GM12878 (cell line): ENCODE measurements at regions not wholly inside any gene's neighbourhood (a gene's known extent, or its start where the extent isn't known, plus 50 kb on each side); places are given as distances from the start of the nearest gene placed in this dataset.

Experiments
- ATAC-seq: fragments of 200-7000 bp; cut with Tn5 transposase; 3 replicates; pipeline ENCODE4 v1.9.1; 2020; ENCODE audit warnings: mild to moderate bottlenecking, moderate library complexity
- BruUV-seq: library from RNA; stranded (reverse); fragments of 400-500 nt; replicated peaks from 2 replicates; lab custom pipeline; 2021; lab: Mats Ljungman, UMichigan
- CTCF ChIA-PET: fragments of 300-600 bp; sonication (Branson Sonifier 250); formaldehyde crosslinking; extraction: SDS; loops from one replicate; lab custom pipeline; 2021; ENCODE audit warnings: inconsistent platforms; lab: Yijun Ruan, JAX
- POLR2A ChIA-PET: fragments of 350-600 bp; formaldehyde crosslinking; extraction: SDS; loops from one replicate; lab custom pipeline; 2021; ENCODE audit warnings: inconsistent platforms; lab: Charles Lee
- RAD21 ChIA-PET: fragments of 300-600 bp; sonication (Branson Sonifier 250); formaldehyde crosslinking; loops from one replicate; lab custom pipeline; 2023; ENCODE audit warnings: antibody characterized with exemption; ENCODE audit not compliant: unreplicated experiment; lab: Charles Lee
- SMC1A ChIA-PET: fragments of 300-600 bp; sonication (Branson Sonifier 250); formaldehyde crosslinking; loops from one replicate; lab custom pipeline; 2023; ENCODE audit not compliant: unreplicated experiment, uncharacterized antibody; lab: Charles Lee
- DNase-seq: peaks from one replicate; pipeline ENCODE4 v3.0.0-alpha.2; 2011; ENCODE audit warnings: low read depth, low spot score
- FAIRE-seq: peaks from 3 replicates; lab custom pipeline; 2011; peaks lifted over from hg19 to GRCh38; lab: Jason Lieb, UNC
- H2AFZ ChIP-seq: 2 replicates; pipeline ENCODE4 v1.6.0; 2011; ENCODE audit warnings: low read depth, low read length, control low read depth; ENCODE audit not compliant: control insufficient read depth
- H3K27ac ChIP-seq: 2 replicates; pipeline ENCODE4 v1.5.1; 2011; ENCODE audit warnings: control low read depth; ENCODE audit not compliant: control insufficient read depth, insufficient read depth
- H3K27me3 ChIP-seq, 2 experiments: replicated peaks in 1 of 2; 2 replicates each; pipeline versions ENCODE4 v1.6.0 to v1.6.1; 2011; ENCODE audit warnings: low read length in 1 of 2; ENCODE audit not compliant: control insufficient read depth in 2 of 2, insufficient read depth in 2 of 2
- H3K36me3 ChIP-seq, 2 experiments: 2 replicates each; pipeline ENCODE4 v1.5.1; 2011; ENCODE audit warnings: low read length in 1 of 2; ENCODE audit not compliant: control insufficient read depth in 2 of 2, insufficient read depth in 2 of 2
- H3K4me1 ChIP-seq: 2 replicates; pipeline ENCODE4 v1.6.1; 2011; ENCODE audit warnings: mild to moderate bottlenecking, low read length, moderate library complexity, mixed read lengths; ENCODE audit not compliant: control insufficient read depth, insufficient read depth
- H3K4me2 ChIP-seq: 2 replicates; pipeline ENCODE4 v1.6.0; 2011; ENCODE audit warnings: control low read depth; ENCODE audit not compliant: control insufficient read depth, insufficient read depth
- H3K4me3 ChIP-seq: fragments of 200-600 bp; sonication (generic); 2 replicates; pipeline ENCODE4 v1.5.1; 2016
- H3K79me2 ChIP-seq: 2 replicates; pipeline ENCODE4 v1.6.0; 2011; ENCODE audit warnings: low read length; ENCODE audit not compliant: control insufficient read depth, insufficient read depth
- H3K9ac ChIP-seq: 2 replicates; pipeline ENCODE4 v1.8.0; 2011; ENCODE audit warnings: low read length, control low read depth, mixed read lengths; ENCODE audit not compliant: control insufficient read depth, insufficient read depth
- H3K9me3 ChIP-seq: replicated peaks from 3 replicates; pipeline ENCODE4 v1.5.1; 2011; ENCODE audit warnings: mild to moderate bottlenecking, low read length; ENCODE audit not compliant: control insufficient read depth, insufficient read depth
- H4K20me1 ChIP-seq: 2 replicates; pipeline ENCODE4 v1.6.0; 2011; ENCODE audit not compliant: control insufficient read depth, insufficient read depth
- CBFB ChIP-seq: IDR thresholded peaks from 2 replicates; pipeline ENCODE4 v1.6.1; 2016; ENCODE audit warnings: antibody characterized with exemption, low read depth
- CTCF ChIP-seq, 3 experiments: IDR thresholded peaks in 2 of 3; conservative IDR thresholded peaks in 1 of 3; 2 replicates each; pipeline ENCODE4 v1.5.1; 2011; ENCODE audit warnings: low read depth in 3 of 3, low read length in 3 of 3, mild to moderate bottlenecking in 3 of 3, control low read depth in 2 of 3, moderate library complexity in 2 of 3, inconsistent platforms in 1 of 3, mixed read lengths in 1 of 3; ENCODE audit not compliant: control insufficient read depth in 2 of 3, insufficient read depth in 1 of 3; ENCODE audit errors: extremely low read depth in 1 of 3
- E2F4 ChIP-seq: IDR thresholded peaks from 2 replicates; pipeline ENCODE4 v1.6.1; 2012; ENCODE audit warnings: low read depth, low read length, improper control_type of control experiment
- E2F8 ChIP-seq: fragments of 450-650 bp; IDR thresholded peaks from 2 replicates; pipeline ENCODE4 v1.6.1; 2018; ENCODE audit warnings: mild to moderate bottlenecking, low read depth, moderate library complexity; ENCODE audit not compliant: partially characterized antibody
- ETV6 ChIP-seq, 2 experiments: fragments of 450-650 bp in 1 of 2; IDR thresholded peaks in 1 of 2; conservative IDR thresholded peaks in 1 of 2; 2 replicates each; pipeline ENCODE4 v1.6.1; 2014; ENCODE audit warnings: antibody characterized with exemption in 1 of 2, borderline replicate concordance in 1 of 2, low read depth in 1 of 2, mild to moderate bottlenecking in 1 of 2, moderate library complexity in 1 of 2
- HCFC1 ChIP-seq: fragments of 150-350 bp; IDR thresholded peaks from 2 replicates; pipeline ENCODE4 v1.6.1; 2014; ENCODE audit warnings: low read length
- KAT2A ChIP-seq: conservative IDR thresholded peaks from 2 replicates; pipeline ENCODE4 v1.6.1; 2011; ENCODE audit warnings: low read depth, low read length; ENCODE audit not compliant: control insufficient read depth
- MYC ChIP-seq: IDR thresholded peaks from 2 replicates; pipeline ENCODE4 v1.6.1; 2011; ENCODE audit warnings: mild to moderate bottlenecking, low read length, moderate library complexity, inconsistent platforms; ENCODE audit not compliant: insufficient read depth, insufficient replicate concordance, insufficient read length, severe bottlenecking
- NKRF ChIP-seq: fragments of 450-650 bp; conservative IDR thresholded peaks from 2 replicates; pipeline ENCODE4 v1.6.1; 2017; ENCODE audit warnings: mild to moderate bottlenecking, moderate library complexity
- PKNOX1 ChIP-seq: fragments of 450-650 bp; IDR thresholded peaks from 2 replicates; pipeline ENCODE4 v1.6.1; 2016; ENCODE audit warnings: mild to moderate bottlenecking
- POLR2A ChIP-seq: IDR thresholded peaks from 2 replicates; pipeline ENCODE4 v1.6.1; 2011; ENCODE audit warnings: low read depth, mild to moderate bottlenecking, low read length
- SMAD1 ChIP-seq: fragments of 450-650 bp; IDR thresholded peaks from 2 replicates; pipeline ENCODE4 v1.6.1; 2018; ENCODE audit warnings: mild to moderate bottlenecking, low read depth; ENCODE audit not compliant: partially characterized antibody
- SMC3 ChIP-seq: IDR thresholded peaks from 2 replicates; pipeline ENCODE4 v1.6.1; 2011; ENCODE audit warnings: low read length, improper control_type of control experiment, borderline replicate concordance
- TBL1XR1 ChIP-seq: IDR thresholded peaks from 2 replicates; pipeline ENCODE4 v1.6.1; 2012; ENCODE audit warnings: low read depth, low read length, improper control_type of control experiment
- WGBS: methylation state at CpG from one replicate; pipeline ENCODE4 v1.1.6; 2016; ENCODE audit warnings: low lambda C conversion rate; ENCODE audit not compliant: insufficient replicate concordance, insufficient coverage; ENCODE audit errors: missing lambda C conversion rate; 5-methylcytosine and 5-hydroxymethylcytosine counted together
- in situ Hi-C: fragments of 300-500 bp; cut with MboI; formaldehyde crosslinking; loops from 9 replicates; pipeline ENCODE4 v1.14.3; 2018; ENCODE audit warnings: mixed read lengths
- intact Hi-C: fragments of 100-400 bp; cut with micrococcal nuclease; formaldehyde crosslinking; loops from one replicate; pipeline ENCODE4 v1.14.2; 2022; ENCODE audit not compliant: unreplicated experiment

- H4K20me1 ChIP-seq = no peaks in the 10 kb centered on the region
- H3K9me3 ChIP-seq = no peaks in the 10 kb centered on the region
- no TSS peak for BruUV-seq
- in situ Hi-C loops = no loop called here
- H3K9ac ChIP-seq = no peak overlapping the region
- H3K27me3 ChIP-seq = no peaks in the 10 kb centered on the region; a peak in 2 of 4 replicates
- ChIA-PET POLR2A (no interaction called here), SMC1A (no interaction called here), RAD21 (no interaction called here), CTCF (no interaction called here)
- no peak overlapping the region for H2AFZ ChIP-seq
- H3K4me3 ChIP-seq = no peak overlapping the region
- H3K36me3 ChIP-seq = no peaks in the 10 kb centered on the region
- WGBS = 6% methylated on average over 1 of the region's 1 CpG
- intact Hi-C loops = no loop called here
- H3K27ac ChIP-seq = no peak overlapping the region
- DNase-seq = no peak
- FAIRE-seq = no peak
- ATAC-seq = no peak
- no peak overlapping the region for H3K4me2 ChIP-seq
- no peaks in the 10 kb centered on the region for H3K79me2 ChIP-seq
- H3K4me1 ChIP-seq = no peaks in the 10 kb centered on the region
- TF ChIP-seq MYC (no peak), HCFC1 (no peak), E2F4 (no peak), PKNOX1 (no peak), SMAD1 (no peak), KAT2A (no peak), NKRF (no peak), TBL1XR1 (no peak), SMC3 (no peak), ETV6 (conservative IDR thresholded peaks at IDR 0.05 in 1 of 2, IDR thresholded peaks at IDR 0.05 in 1 of 2; ENCODE audit: borderline replicate concordance in 1 of 2, low read depth in 1 of 2) (no peak), POLR2A (no peak), CTCF (IDR thresholded peaks at IDR 0.05 in 2 of 3, conservative IDR thresholded peaks at IDR 0.05 in 1 of 3; ENCODE audit: control insufficient read depth in 2 of 3, extremely low read depth in 1 of 3, insufficient read depth in 1 of 3, low read depth in 3 of 3, low read length in 3 of 3) (no peak), CBFB (no peak), E2F8 (no peak)
Measured at GRCh38 chr5:37989884-37990283, 150.0 kb upstream of the GDNF start.
